SK-N-SH treated with all-trans-retinoic acid at 6 μM for 48 hours (cell line): ENCODE measurements at regions not wholly inside any gene's neighbourhood (a gene's known extent, or its start where the extent isn't known, plus 50 kb on each side); places are given as distances from the start of the nearest gene placed in this dataset.

Experiments
- ATAC-seq: fragments of 200-7000 bp; cut with Tn5 transposase; 3 replicates; pipeline ENCODE4 v1.9.1; 2020; ENCODE audit warnings: mild to moderate bottlenecking, moderate library complexity
- ARNTL ChIP-seq: fragments of 450-650 bp; formaldehyde crosslinking; IDR thresholded peaks from 2 replicates; pipeline ENCODE4 v1.5.0; 2020; ENCODE audit warnings: low read depth, mild to moderate bottlenecking, moderate library complexity, borderline replicate concordance
- BACH2 ChIP-seq: fragments of 250-450 bp; sonication (Bioruptor Pico); IDR thresholded peaks from 2 replicates; pipeline ENCODE4 v1.9.0; 2021; ENCODE audit warnings: mild to moderate bottlenecking, borderline replicate concordance
- CREB5 ChIP-seq: fragments of 250-450 bp; sonication (Bioruptor Pico); IDR thresholded peaks from 2 replicates; pipeline ENCODE4 v1.5.1; 2020; ENCODE audit warnings: low read depth, mild to moderate bottlenecking, moderate library complexity
- CSDC2 ChIP-seq: fragments of 250-450 bp; sonication (Bioruptor Pico); IDR thresholded peaks from 2 replicates; pipeline ENCODE4 v1.5.0; 2020; ENCODE audit warnings: mild to moderate bottlenecking, moderate library complexity
- CSRNP3 ChIP-seq: fragments of 250-450 bp; sonication (Bioruptor Pico); IDR thresholded peaks from 2 replicates; pipeline ENCODE4 v1.5.1; 2021; ENCODE audit warnings: mild to moderate bottlenecking, moderate library complexity
- ESRRG ChIP-seq: fragments of 250-450 bp; sonication (Bioruptor Pico); IDR thresholded peaks from 2 replicates; pipeline ENCODE4 v1.6.1; 2021; ENCODE audit warnings: mild to moderate bottlenecking
- GLIS3 ChIP-seq: fragments of 250-450 bp; sonication (Bioruptor Pico); IDR thresholded peaks from 2 replicates; pipeline ENCODE4 v1.5.0; 2020; ENCODE audit warnings: mild to moderate bottlenecking, moderate library complexity
- ISL1 ChIP-seq: fragments of 250-450 bp; sonication (Bioruptor Pico); IDR thresholded peaks from 2 replicates; pipeline ENCODE4 v2.1.2; 2022; ENCODE audit warnings: mild to moderate bottlenecking, moderate library complexity
- OSR1 ChIP-seq: fragments of 250-450 bp; sonication (Bioruptor Pico); IDR thresholded peaks from 2 replicates; pipeline ENCODE4 v1.8.0; 2022; ENCODE audit warnings: moderate library complexity, mild to moderate bottlenecking, inconsistent platforms
- PATZ1 ChIP-seq: fragments of 250-450 bp; sonication (Bioruptor Pico); IDR thresholded peaks from 2 replicates; pipeline ENCODE4 v1.8.0; 2020; ENCODE audit warnings: mild to moderate bottlenecking, moderate library complexity, borderline replicate concordance
- POU6F1 ChIP-seq: fragments of 250-450 bp; sonication (Bioruptor Pico); IDR thresholded peaks from 2 replicates; pipeline ENCODE4 v1.8.0; 2021; ENCODE audit warnings: low read depth, mild to moderate bottlenecking, moderate library complexity, borderline replicate concordance
- PPARA ChIP-seq: fragments of 250-450 bp; sonication (Bioruptor Pico); IDR thresholded peaks from 2 replicates; pipeline ENCODE4 v1.5.0; 2020; ENCODE audit warnings: mild to moderate bottlenecking, borderline replicate concordance
- SNAI2 ChIP-seq: fragments of 250-450 bp; sonication (Bioruptor Pico); IDR thresholded peaks from 2 replicates; pipeline ENCODE4 v1.5.0; 2020; ENCODE audit warnings: mild to moderate bottlenecking, moderate library complexity
- TCF4 ChIP-seq: fragments of 250-450 bp; sonication (Bioruptor Pico); IDR thresholded peaks from 2 replicates; pipeline ENCODE4 v1.8.0; 2021; ENCODE audit warnings: mild to moderate bottlenecking, moderate library complexity, borderline replicate concordance
- TOX ChIP-seq: fragments of 250-450 bp; sonication (Bioruptor Pico); IDR thresholded peaks from 2 replicates; pipeline ENCODE4 v1.8.0; 2021; ENCODE audit warnings: mild to moderate bottlenecking, moderate library complexity, borderline replicate concordance
- ZC3H10 ChIP-seq: fragments of 250-450 bp; sonication (Bioruptor Pico); IDR thresholded peaks from 2 replicates; pipeline ENCODE4 v1.5.1; 2021; ENCODE audit warnings: mild to moderate bottlenecking, moderate library complexity
- ZFP30 ChIP-seq: fragments of 450-650 bp; formaldehyde crosslinking; IDR thresholded peaks from 2 replicates; pipeline ENCODE4 v1.5.0; 2022; ENCODE audit warnings: mild to moderate bottlenecking, moderate library complexity
- ZNF565 ChIP-seq: fragments of 450-650 bp; formaldehyde crosslinking; conservative IDR thresholded peaks from 2 replicates; pipeline ENCODE4 v1.5.0; 2020; ENCODE audit warnings: low read depth, mild to moderate bottlenecking, moderate library complexity
- ZNF70 ChIP-seq: fragments of 450-650 bp; formaldehyde crosslinking; IDR thresholded peaks from 2 replicates; pipeline ENCODE4 v1.5.0; 2020; ENCODE audit warnings: mild to moderate bottlenecking, moderate library complexity
- ZNF8 ChIP-seq: fragments of 450-650 bp; formaldehyde crosslinking; IDR thresholded peaks from 2 replicates; pipeline ENCODE4 v1.5.0; 2020; ENCODE audit warnings: mild to moderate bottlenecking, moderate library complexity

GRCh38 chr7:407721-408539, 111.7 kb downstream of the PDGFA start:
- no peak for ATAC-seq
- no peak for TF ChIP-seq GLIS3 (CRISPR knock-in tag)
- no peak for TF ChIP-seq ARNTL (CRISPR knock-in tag)
- no peak for TF ChIP-seq ZFP30 (CRISPR knock-in tag)
- no peak for TF ChIP-seq ZNF70 (CRISPR knock-in tag)
- no peak for TF ChIP-seq TOX (CRISPR knock-in tag)
- no peak for TF ChIP-seq CSRNP3 (CRISPR knock-in tag)
- TF ChIP-seq POU6F1 (CRISPR knock-in tag) = no peak
- TF ChIP-seq ZNF8 (CRISPR knock-in tag) = no peak
- no peak for TF ChIP-seq ESRRG (CRISPR knock-in tag)
- TF ChIP-seq BACH2 (CRISPR knock-in tag) = no peak
- TF ChIP-seq PPARA (CRISPR knock-in tag) = no peak
- no peak for TF ChIP-seq CREB5 (CRISPR knock-in tag)
- TF ChIP-seq TCF4 (CRISPR knock-in tag) = no peak

GRCh38 chr7:408751-409311, 110.8 kb downstream of the PDGFA start:
- ATAC-seq = no peak
- no peak for TF ChIP-seq ZNF8 (CRISPR knock-in tag)
- no peak for TF ChIP-seq ARNTL (CRISPR knock-in tag)
- no peak for TF ChIP-seq PPARA (CRISPR knock-in tag)
- no peak for TF ChIP-seq SNAI2 (CRISPR knock-in tag)
- no peak for TF ChIP-seq ZNF565 (CRISPR knock-in tag)
- no peak for TF ChIP-seq PATZ1 (CRISPR knock-in tag)
- TF ChIP-seq CREB5 (CRISPR knock-in tag) = no peak
- no peak for TF ChIP-seq ZC3H10 (CRISPR knock-in tag)
- TF ChIP-seq CSDC2 (CRISPR knock-in tag) = no peak
- no peak for TF ChIP-seq GLIS3 (CRISPR knock-in tag)
- no peak for TF ChIP-seq TOX (CRISPR knock-in tag)
- TF ChIP-seq TCF4 (CRISPR knock-in tag) = no peak

GRCh38 chr7:409339-410281, 110.0 kb downstream of the PDGFA start:
- TF ChIP-seq OSR1 (CRISPR knock-in tag) = no peak
- no peak for TF ChIP-seq CREB5 (CRISPR knock-in tag)
- TF ChIP-seq GLIS3 (CRISPR knock-in tag) = no peak
- no peak for TF ChIP-seq ZNF8 (CRISPR knock-in tag)
- no peak for TF ChIP-seq PPARA (CRISPR knock-in tag)
- TF ChIP-seq ISL1 (CRISPR knock-in tag) = no peak
- ATAC-seq = no peak
